HEK293T (cell line): ENCODE measurements at regions not wholly inside any gene's neighbourhood (a gene's known extent, or its start where the extent isn't known, plus 50 kb on each side); places are given as distances from the start of the nearest gene placed in this dataset.

Experiments
- ARNT ChIP-seq: fragments of 450-650 bp; IDR thresholded peaks from 2 replicates; pipeline ENCODE4 v1.6.1; 2017; ENCODE audit warnings: mild to moderate bottlenecking
- BHLHE40 ChIP-seq: fragments of 450-650 bp; IDR thresholded peaks from 2 replicates; pipeline ENCODE4 v1.6.1; 2016; ENCODE audit warnings: mild to moderate bottlenecking, moderate library complexity, borderline replicate concordance
- FOXA1 ChIP-seq: fragments of 450-650 bp; IDR thresholded peaks from 2 replicates; pipeline ENCODE4 v1.6.1; 2016; ENCODE audit warnings: mild to moderate bottlenecking
- HDGF ChIP-seq: fragments of 450-650 bp; IDR thresholded peaks from 2 replicates; pipeline ENCODE4 v1.6.1; 2017; ENCODE audit warnings: antibody characterized with exemption, borderline replicate concordance

GRCh38 chr4:18626366-18626765 is 604.8 kb upstream of the LCORL start:
- TF ChIP-seq HDGF (no peak), ARNT (no peak), FOXA1 (no peak), BHLHE40 (no peak)
